K562 (cell line): ENCODE measurements at regions not wholly inside any gene's neighbourhood (a gene's known extent, or its start where the extent isn't known, plus 50 kb on each side); places are given as distances from the start of the nearest gene placed in this dataset.

ENCODE experiments used
- ATAC-seq: fragments of 200-7000 bp; cut with Tn5 transposase; 3 replicates; pipeline ENCODE4 v1.9.1; 2020; ENCODE audit warnings: moderate library complexity
- BruUV-seq: library from RNA; stranded (reverse); fragments of 400-500 nt; replicated peaks from 2 replicates; lab custom pipeline; 2021; lab: Mats Ljungman, UMichigan
- CTCF ChIA-PET: fragments of 300-600 bp; formaldehyde crosslinking; extraction: SDS; loops from one replicate; lab custom pipeline; 2021; ENCODE audit warnings: low intra/inter-chr PET ratio; lab: Yijun Ruan, JAX
- POLR2A ChIA-PET: fragments of 300-600, 350-650 bp; sonication (Branson Sonifier 250); formaldehyde crosslinking; extraction: SDS; loops from one replicate; lab custom pipeline; 2021; ENCODE audit warnings: antibody characterized with exemption, inconsistent platforms; lab: Yijun Ruan, JAX
- DNase-seq, 4 experiments: peaks; one replicate each; pipeline versions ENCODE4 v3.0.0 to v3.0.0-alpha.2; 2011 to 2018; ENCODE audit warnings: low spot score in 3 of 4, mixed read lengths in 3 of 4; ENCODE audit errors: extremely low read depth in 1 of 4
- FAIRE-seq: peaks from 2 replicates; lab custom pipeline; 2011; peaks lifted over from hg19 to GRCh38; lab: Jason Lieb, UNC
- H2AFZ ChIP-seq: 2 replicates; pipeline ENCODE4 v1.6.0; 2011; ENCODE audit warnings: low read depth, low read length, control low read depth, inconsistent platforms
- H3K27ac ChIP-seq: fragments of 200-600 bp; 3 replicates; pipeline ENCODE4 v1.8.0; 2011; ENCODE audit warnings: low read depth, mild to moderate bottlenecking, control low read depth, inconsistent platforms, low read length, moderate library complexity, mixed read lengths; ENCODE audit errors: extremely low read depth
- H3K27me3 ChIP-seq, 2 experiments: fragments of 300-600 bp in 1 of 2; 2 replicates in 1 of 2; 3 replicates in 1 of 2; pipeline versions ENCODE4 v1.6.0 to v1.8.0; 2011; ENCODE audit warnings: inconsistent platforms in 2 of 2, low read length in 2 of 2, mild to moderate bottlenecking in 1 of 2, mixed read lengths in 1 of 2, moderate library complexity in 1 of 2; ENCODE audit not compliant: control insufficient read depth in 2 of 2, insufficient read depth in 2 of 2
- H3K36me3 ChIP-seq: fragments of 300-600 bp; 3 replicates; pipeline ENCODE4 v1.8.0; 2011; ENCODE audit warnings: mild to moderate bottlenecking, low read length, inconsistent platforms; ENCODE audit not compliant: control insufficient read depth, insufficient read depth
- H3K4me1 ChIP-seq, 2 experiments: fragments of 200-600 bp in 1 of 2; replicated peaks in 1 of 2; 2 replicates in 1 of 2; 3 replicates in 1 of 2; pipeline versions ENCODE4 v1.5.1 to v1.8.0; 2011; ENCODE audit warnings: inconsistent platforms in 2 of 2, low read length in 2 of 2, mild to moderate bottlenecking in 1 of 2, mixed read lengths in 1 of 2, moderate library complexity in 1 of 2; ENCODE audit not compliant: control insufficient read depth in 2 of 2, insufficient read depth in 2 of 2
- H3K4me2 ChIP-seq: 2 replicates; pipeline ENCODE4 v1.6.1; 2011; ENCODE audit warnings: low read length, control low read depth, inconsistent platforms, mixed read lengths; ENCODE audit not compliant: insufficient read depth
- H3K4me3 ChIP-seq: fragments of 200-600 bp; sonication (generic), shearing (Covaris generic); 2 replicates; pipeline ENCODE4 v1.5.1; 2016; ENCODE audit warnings: control low read depth, inconsistent platforms
- H3K79me2 ChIP-seq: fragments of 200-600 bp; 3 replicates; pipeline ENCODE4 v1.8.0; 2011; ENCODE audit warnings: low read length, inconsistent platforms; ENCODE audit not compliant: control insufficient read depth, insufficient read depth
- H3K9ac ChIP-seq, 2 experiments: 2 replicates each; pipeline versions ENCODE4 v1.6.0 to v1.6.1; 2011; ENCODE audit warnings: low read depth in 2 of 2, low read length in 2 of 2, control low read depth in 1 of 2, inconsistent platforms in 1 of 2, mild to moderate bottlenecking in 1 of 2, mixed read lengths in 1 of 2; ENCODE audit not compliant: insufficient read depth in 1 of 2
- H3K9me1 ChIP-seq: one replicate; pipeline ENCODE4 v1.6.0; 2011; ENCODE audit warnings: inconsistent platforms, mild to moderate bottlenecking, low read length, moderate library complexity; ENCODE audit not compliant: control insufficient read depth, insufficient read depth
- H3K9me3 ChIP-seq: replicated peaks from 2 replicates; pipeline ENCODE4 v1.5.1; 2011; ENCODE audit warnings: low read depth, low read length, inconsistent platforms; ENCODE audit not compliant: control insufficient read depth, insufficient read depth
- H4K20me1 ChIP-seq: replicated peaks from 2 replicates; pipeline ENCODE4 v1.6.1; 2011; ENCODE audit warnings: low read length, inconsistent platforms, mixed read lengths; ENCODE audit not compliant: control insufficient read depth, insufficient read depth
- ATF3 ChIP-seq, 2 experiments: fragments of 450-650 bp in 1 of 2; sonication (generic) in 1 of 2; formaldehyde crosslinking in 1 of 2; IDR thresholded peaks in 1 of 2; conservative IDR thresholded peaks in 1 of 2; 2 replicates each; pipeline versions ENCODE4 v1.6.1 to v1.8.1; 2016 to 2023; ENCODE audit warnings: mild to moderate bottlenecking in 2 of 2, moderate library complexity in 2 of 2, inconsistent platforms in 1 of 2, missing genetic modification reagents in 1 of 2
- BRF2 ChIP-seq: IDR thresholded peaks from 3 replicates; pipeline ENCODE4 v1.6.1; 2011; ENCODE audit warnings: borderline replicate concordance, mild to moderate bottlenecking; ENCODE audit not compliant: insufficient read length, insufficient read depth
- CEBPB ChIP-seq: fragments of 450-650 bp; IDR thresholded peaks from 2 replicates; pipeline ENCODE4 v1.6.1; 2016; ENCODE audit warnings: missing genetic modification characterization, missing compliant biosample characterization
- COPS2 ChIP-seq: fragments of 450-650 bp; conservative IDR thresholded peaks from 2 replicates; pipeline ENCODE4 v1.6.1; 2016; ENCODE audit warnings: mild to moderate bottlenecking, moderate library complexity
- DEAF1 ChIP-seq: fragments of 450-650 bp; formaldehyde crosslinking; IDR thresholded peaks from 2 replicates; pipeline ENCODE4 v1.4.0; 2020; ENCODE audit warnings: mild to moderate bottlenecking, moderate library complexity
- DIDO1 ChIP-seq: fragments of 450-650 bp; IDR thresholded peaks from 2 replicates; pipeline ENCODE4 v1.6.1; 2016; ENCODE audit warnings: low read depth, missing biosample characterization, missing genetic modification characterization
- FOXP4 ChIP-seq: sonication (generic); formaldehyde crosslinking; IDR thresholded peaks from 2 replicates; pipeline ENCODE4 v1.8.0; 2022; ENCODE audit warnings: mild to moderate bottlenecking, missing genetic modification reagents, borderline replicate concordance
- GABPB1 ChIP-seq: sonication (generic); formaldehyde crosslinking; IDR thresholded peaks from 2 replicates; pipeline ENCODE4 v1.8.0; 2022; ENCODE audit warnings: mild to moderate bottlenecking, missing genetic modification reagents
- HDAC3 ChIP-seq: fragments of 450-650 bp; IDR thresholded peaks from 2 replicates; pipeline ENCODE4 v1.6.1; 2018; ENCODE audit warnings: borderline replicate concordance, mild to moderate bottlenecking, moderate library complexity; ENCODE audit not compliant: partially characterized antibody
- JUNB ChIP-seq: fragments of 450-650 bp; formaldehyde crosslinking; conservative IDR thresholded peaks from 2 replicates; pipeline ENCODE4 v1.4.0; 2020; ENCODE audit warnings: mild to moderate bottlenecking
- RFX5 ChIP-seq: IDR thresholded peaks from 2 replicates; pipeline ENCODE4 v1.6.1; 2011; ENCODE audit warnings: low read depth, mild to moderate bottlenecking, improper control_type of control experiment, low read length
- SMAD3 ChIP-seq: fragments of 450-650 bp; formaldehyde crosslinking; conservative IDR thresholded peaks from 2 replicates; pipeline ENCODE4 v1.4.0; 2020; ENCODE audit warnings: mild to moderate bottlenecking
- STAT5A ChIP-seq: IDR thresholded peaks from 2 replicates; pipeline ENCODE4 v1.6.1; 2012; ENCODE audit warnings: low read length, inconsistent platforms, borderline replicate concordance
- ZFP36 ChIP-seq: fragments of 150-350 bp; IDR thresholded peaks from 2 replicates; pipeline ENCODE4 v1.6.1; 2018; ENCODE audit warnings: low read length, low read depth; ENCODE audit not compliant: partially characterized antibody
- ZNF764 ChIP-seq: fragments of 250-450 bp; sonication (Bioruptor Pico); IDR thresholded peaks from 2 replicates; pipeline ENCODE4 v1.4.0; 2020; ENCODE audit warnings: low read depth, mild to moderate bottlenecking, moderate library complexity
- WGBS: fragments of 100-300 bp; shearing (Covaris generic); methylation state at CpG from one replicate; pipeline ENCODE4 v1.1.6; 2016; ENCODE audit warnings: low coverage, mixed read lengths; ENCODE audit not compliant: insufficient coverage; ENCODE audit errors: missing lambda C conversion rate; 5-methylcytosine and 5-hydroxymethylcytosine counted together
- in situ Hi-C: fragments of 300-500 bp; cut with MboI; formaldehyde crosslinking; loops from 4 replicates; pipeline ENCODE4 v1.15.0; 2018; ENCODE audit warnings: inconsistent platforms, mixed read lengths
- intact Hi-C: fragments of 100-400 bp; cut with micrococcal nuclease; formaldehyde crosslinking; loops from 2 replicates; pipeline ENCODE4 v1.14.2; 2022
- TF ChIP-seq, protein P1 (sequence below): fragments of 250-450 bp; sonication (Bioruptor Pico); IDR thresholded peaks from 2 replicates; pipeline ENCODE4 v1.8.0; 2021; ENCODE audit warnings: moderate library complexity, mild to moderate bottlenecking, inconsistent platforms

DNA sequence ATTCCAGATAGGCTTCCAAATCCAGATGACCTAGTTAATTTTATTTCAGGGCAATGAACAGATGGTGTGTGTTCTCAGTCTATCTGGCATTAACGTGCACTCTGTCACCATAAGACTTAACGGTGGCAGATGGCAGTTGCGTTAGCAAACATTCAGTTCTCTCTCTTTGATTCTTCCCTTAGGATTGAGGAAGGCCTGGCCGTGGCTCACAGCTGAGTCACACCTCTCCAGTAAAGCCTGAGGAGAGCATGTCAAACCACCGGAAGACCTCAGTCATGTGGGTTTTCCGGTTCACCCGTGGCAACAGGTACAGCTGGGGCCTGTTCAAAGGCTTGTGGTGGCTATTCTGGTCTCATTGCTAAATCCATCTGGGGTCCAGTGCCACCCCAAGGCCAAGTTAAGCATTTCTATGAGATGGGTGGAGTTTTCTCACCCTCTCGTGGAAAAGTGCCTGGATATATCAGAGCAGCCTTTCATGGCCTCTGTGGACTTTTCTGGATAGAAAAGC is 545.1 kb upstream of the ATP2B1 start (continued):
- TF ChIP-seq BRF2 (no peak), DIDO1 (tag) (no peak), RFX5 (no peak), GABPB1 (CRISPR knock-in tag) (no peak), HDAC3 (no peak)

DNA sequence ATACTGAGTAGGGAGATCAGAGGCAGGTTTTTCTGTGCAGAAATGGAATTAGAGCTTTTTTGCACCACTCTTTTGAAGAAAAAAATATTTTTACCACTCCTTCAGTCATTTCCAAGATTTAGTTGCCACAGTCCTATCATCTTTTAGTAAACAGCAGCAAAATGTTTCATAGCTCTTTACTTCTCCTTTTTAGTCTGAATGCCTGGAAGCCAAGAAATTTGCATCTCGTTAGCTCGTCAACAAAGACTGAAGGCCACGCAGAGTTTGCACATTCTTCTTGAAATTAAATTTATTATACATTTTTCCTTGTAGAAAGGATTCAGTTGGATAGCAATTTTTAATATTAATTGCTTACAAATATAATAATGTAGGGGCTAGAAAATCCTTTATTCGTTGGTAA is 544.5 kb upstream of the ATP2B1 start:
- H3K4me3 ChIP-seq = no peak overlapping the region
- H3K27ac ChIP-seq = no peak overlapping the region
- H3K36me3 ChIP-seq = no peaks in the 10 kb centered on the region
- intact Hi-C loops (no loop called here), in situ Hi-C loops (no loop called here)
- CTCF ChIA-PET = no interaction called here
- no peaks in the 10 kb centered on the region for H4K20me1 ChIP-seq
- WGBS = 4% methylated on average over 4 of the region's 4 CpGs
- H3K9ac ChIP-seq = no peak overlapping the region
- POLR2A ChIA-PET = no interaction called here
- no peak overlapping the region for H3K4me2 ChIP-seq
- no peak for FAIRE-seq
- ATAC-seq = no peak
- H3K9me3 ChIP-seq = no peaks in the 10 kb centered on the region
- H3K79me2 ChIP-seq = no peaks in the 10 kb centered on the region
- no peak overlapping the region for H2AFZ ChIP-seq
- no peaks in the 10 kb centered on the region for H3K27me3 ChIP-seq
- H3K9me1 ChIP-seq = no peaks in the 10 kb centered on the region
- no peaks in the 10 kb centered on the region for H3K4me1 ChIP-seq
- DNase-seq = no peak
- no TSS peak for BruUV-seq
- no peak for TF ChIP-seq SMAD3 (CRISPR knock-in tag)
- no peak for TF ChIP-seq ZNF764 (CRISPR knock-in tag)
- TF ChIP-seq ATF3 (IDR thresholded peaks at IDR 0.05) = no peak
- no peak for TF ChIP-seq ATF3 (CRISPR knock-in tag; conservative IDR thresholded peaks at IDR 0.05)
- TF ChIP-seq COPS2 = no peak
- TF ChIP-seq FOXP4 = no peak
- no peak for TF ChIP-seq JUNB (CRISPR knock-in tag)
- TF ChIP-seq CEBPB (tag) = no peak
- TF ChIP-seq DEAF1 (CRISPR knock-in tag) = no peak
- no peak for TF ChIP-seq ZFP36
- no peak for TF ChIP-seq STAT5A
- TF ChIP-seq, protein P1, sequence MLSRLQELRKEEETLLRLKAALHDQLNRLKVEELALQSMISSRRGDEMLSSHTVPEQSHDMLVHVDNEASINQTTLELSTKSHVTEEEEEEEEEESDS (CRISPR knock-in tag) = no peak
